OCI-LY3 (cell line): ENCODE measurements at regions not wholly inside any gene's neighbourhood (a gene's known extent, or its start where the extent isn't known, plus 50 kb on each side); places are given as distances from the start of the nearest gene placed in this dataset.

Experiments
- H2AFZ ChIP-seq: fragments of 200-600, 300-600 bp; shearing (Covaris generic); 2 replicates; pipeline ENCODE4 v1.6.0; 2014; ENCODE audit warnings: antibody characterized with exemption, low read depth, low read length
- H3K27ac ChIP-seq: fragments of 200-600, 300-600 bp; sonication (generic); 2 replicates; pipeline ENCODE4 v1.5.1; 2014; ENCODE audit warnings: mild to moderate bottlenecking, low read length, moderate library complexity, mixed read lengths
- H3K27me3 ChIP-seq: fragments of 200-600, 300-600 bp; sonication (generic); 2 replicates; pipeline ENCODE4 v1.6.1; 2014; ENCODE audit warnings: low read depth, low read length, mixed read lengths
- H3K36me3 ChIP-seq: fragments of 200-600, 300-600 bp; sonication (generic); replicated peaks from 2 replicates; pipeline ENCODE3; 2014; ENCODE audit warnings: low read depth, low read length, mixed read lengths
- H3K4me1 ChIP-seq: fragments of 300-600, 200-600 bp; sonication (generic); 2 replicates; pipeline ENCODE4 v1.6.1; 2014; ENCODE audit warnings: low read length, mixed read lengths
- H3K4me2 ChIP-seq: fragments of 200-600, 300-600 bp; sonication (generic); 2 replicates; pipeline ENCODE4 v1.6.1; 2014; ENCODE audit warnings: low read length, mixed read lengths
- H3K4me3 ChIP-seq: fragments of 300-600, 200-600 bp; sonication (generic); 2 replicates; pipeline ENCODE4 v1.5.1; 2014; ENCODE audit warnings: antibody characterized with exemption, mild to moderate bottlenecking, low read length, moderate library complexity
- H3K79me2 ChIP-seq: fragments of 300-600, 200-600 bp; shearing (Covaris generic); 2 replicates; pipeline ENCODE4 v1.6.1; 2014; ENCODE audit warnings: mild to moderate bottlenecking, low read length, mixed read lengths
- H3K9ac ChIP-seq: fragments of 300-600, 200-600 bp; shearing (Covaris generic); 2 replicates; pipeline ENCODE4 v1.6.0; 2014; ENCODE audit warnings: mild to moderate bottlenecking, low read length, moderate library complexity
- H3K9me3 ChIP-seq: fragments of 200-600, 300-600 bp; shearing (Covaris generic); 2 replicates; pipeline ENCODE4 v1.6.1; 2014; ENCODE audit warnings: low read length, mixed read lengths; ENCODE audit not compliant: insufficient read depth
- H4K20me1 ChIP-seq: fragments of 200-600, 300-600 bp; sonication (generic); 2 replicates; pipeline ENCODE4 v1.6.1; 2016; ENCODE audit warnings: low read length, mixed read lengths; ENCODE audit not compliant: insufficient read depth
- CTCF ChIP-seq: fragments of 200-600, 300-600 bp; sonication (generic); IDR thresholded peaks from 2 replicates; pipeline ENCODE4 v1.5.1; 2014; ENCODE audit warnings: antibody characterized with exemption, low read length, low read depth
- EZH2phosphoT487 ChIP-seq: fragments of 200-600 bp; shearing (Covaris generic); IDR thresholded peaks from 2 replicates; pipeline ENCODE4 v1.6.1; 2018; ENCODE audit warnings: antibody characterized with exemption, mixed run types, low read depth

- Histone ChIP-seq H3K27me3 (no peaks in the 10 kb centered on the region), H2AFZ (no peak overlapping the region), H3K4me3 (no peak overlapping the region), H4K20me1 (no peaks in the 10 kb centered on the region), H3K4me1 (no peaks in the 10 kb centered on the region), H3K9ac (no peak overlapping the region), H3K27ac (no peak overlapping the region), H3K36me3 (no peaks in the 10 kb centered on the region), H3K79me2 (no peaks in the 10 kb centered on the region), H3K9me3 (no peaks in the 10 kb centered on the region), H3K4me2 (no peak overlapping the region)
- no peak for TF ChIP-seq CTCF
- TF ChIP-seq EZH2phosphoT487, result no peak
Measured at GRCh38 chr2:6362671-6363450, 502.8 kb downstream of the CMPK2 start.

- no peak overlapping the region for H3K4me3 ChIP-seq
- H2AFZ ChIP-seq, result no peak overlapping the region
- no peaks in the 10 kb centered on the region for H3K36me3 ChIP-seq
- no peaks in the 10 kb centered on the region for H4K20me1 ChIP-seq
- H3K79me2 ChIP-seq, result no peaks in the 10 kb centered on the region
- no peak overlapping the region for H3K9ac ChIP-seq
- H3K9me3 ChIP-seq, result no peaks in the 10 kb centered on the region
- no peak overlapping the region for H3K4me2 ChIP-seq
- H3K27ac ChIP-seq, result no peak overlapping the region
- H3K4me1 ChIP-seq, result no peaks in the 10 kb centered on the region
- no peak for TF ChIP-seq EZH2phosphoT487
- TF ChIP-seq CTCF, result no peak
- H3K27me3 ChIP-seq, result no peaks in the 10 kb centered on the region
Measured at GRCh38 chr2:6368281-6368680, 497.4 kb downstream of the CMPK2 start.

GRCh38 chr2:6369266-6369665 is 496.4 kb downstream of the CMPK2 start:
- no peaks in the 10 kb centered on the region for H3K27me3 ChIP-seq
- TF ChIP-seq CTCF (no peak), EZH2phosphoT487 (no peak)
- H3K27ac ChIP-seq, result no peak overlapping the region
- H3K79me2 ChIP-seq, result no peaks in the 10 kb centered on the region
- H3K4me2 ChIP-seq, result no peak overlapping the region
- no peaks in the 10 kb centered on the region for H3K36me3 ChIP-seq
- H3K9me3 ChIP-seq, result no peaks in the 10 kb centered on the region
- H4K20me1 ChIP-seq, result no peaks in the 10 kb centered on the region
- no peak overlapping the region for H3K4me3 ChIP-seq
- H3K9ac ChIP-seq, result no peak overlapping the region
- no peak overlapping the region for H2AFZ ChIP-seq
- no peaks in the 10 kb centered on the region for H3K4me1 ChIP-seq

- no peaks in the 10 kb centered on the region for H4K20me1 ChIP-seq
- TF ChIP-seq EZH2phosphoT487, result no peak
- no peak for TF ChIP-seq CTCF
- no peak overlapping the region for H3K4me2 ChIP-seq
- H2AFZ ChIP-seq, result no peak overlapping the region
- no peaks in the 10 kb centered on the region for H3K36me3 ChIP-seq
- H3K9ac ChIP-seq, result no peak overlapping the region
- no peak overlapping the region for H3K27ac ChIP-seq
- no peaks in the 10 kb centered on the region for H3K27me3 ChIP-seq
- no peaks in the 10 kb centered on the region for H3K4me1 ChIP-seq
- no peaks in the 10 kb centered on the region for H3K79me2 ChIP-seq
- no peaks in the 10 kb centered on the region for H3K9me3 ChIP-seq
- no peak overlapping the region for H3K4me3 ChIP-seq
Measured at GRCh38 chr2:6370753-6371551, 494.8 kb downstream of the CMPK2 start.
